Fibroblast of mammary gland (primary cell): ENCODE measurements at regions not wholly inside any gene's neighbourhood (a gene's known extent, or its start where the extent isn't known, plus 50 kb on each side); places are given as distances from the start of the nearest gene placed in this dataset.
"Not testable (repeated sequence)": the region's sequence is repeated elsewhere in the genome, so short reads cannot be mapped to it uniquely, and the experiment has no call there.

Experiments
- DNase-seq: peaks from one replicate; pipeline ENCODE4 v3.0.0-alpha.2; 2010; ENCODE audit warnings: low read depth
- H3K4me3 ChIP-seq: 2 replicates; pipeline ENCODE4 v1.5.1; 2011; ENCODE audit warnings: low read depth, mild to moderate bottlenecking, low read length, moderate library complexity; ENCODE audit not compliant: control insufficient read depth
- TF ChIP-seq, protein P1 (sequence below): conservative IDR thresholded peaks from 2 replicates; pipeline ENCODE4 v1.5.1; 2011; ENCODE audit warnings: low read depth, low read length, inconsistent platforms; ENCODE audit not compliant: control insufficient read depth, insufficient read depth

- TF ChIP-seq, protein P1, sequence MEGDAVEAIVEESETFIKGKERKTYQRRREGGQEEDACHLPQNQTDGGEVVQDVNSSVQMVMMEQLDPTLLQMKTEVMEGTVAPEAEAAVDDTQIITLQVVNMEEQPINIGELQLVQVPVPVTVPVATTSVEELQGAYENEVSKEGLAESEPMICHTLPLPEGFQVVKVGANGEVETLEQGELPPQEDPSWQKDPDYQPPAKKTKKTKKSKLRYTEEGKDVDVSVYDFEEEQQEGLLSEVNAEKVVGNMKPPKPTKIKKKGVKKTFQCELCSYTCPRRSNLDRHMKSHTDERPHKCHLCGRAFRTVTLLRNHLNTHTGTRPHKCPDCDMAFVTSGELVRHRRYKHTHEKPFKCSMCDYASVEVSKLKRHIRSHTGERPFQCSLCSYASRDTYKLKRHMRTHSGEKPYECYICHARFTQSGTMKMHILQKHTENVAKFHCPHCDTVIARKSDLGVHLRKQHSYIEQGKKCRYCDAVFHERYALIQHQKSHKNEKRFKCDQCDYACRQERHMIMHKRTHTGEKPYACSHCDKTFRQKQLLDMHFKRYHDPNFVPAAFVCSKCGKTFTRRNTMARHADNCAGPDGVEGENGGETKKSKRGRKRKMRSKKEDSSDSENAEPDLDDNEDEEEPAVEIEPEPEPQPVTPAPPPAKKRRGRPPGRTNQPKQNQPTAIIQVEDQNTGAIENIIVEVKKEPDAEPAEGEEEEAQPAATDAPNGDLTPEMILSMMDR, result no peak
- H3K4me3 ChIP-seq, result no peak overlapping the region
- DNase-seq, result peak; percentile 6
Measured at GRCh38 chrX:74187211-74187610, 116.8 kb upstream of the ZCCHC13 start.

DNA sequence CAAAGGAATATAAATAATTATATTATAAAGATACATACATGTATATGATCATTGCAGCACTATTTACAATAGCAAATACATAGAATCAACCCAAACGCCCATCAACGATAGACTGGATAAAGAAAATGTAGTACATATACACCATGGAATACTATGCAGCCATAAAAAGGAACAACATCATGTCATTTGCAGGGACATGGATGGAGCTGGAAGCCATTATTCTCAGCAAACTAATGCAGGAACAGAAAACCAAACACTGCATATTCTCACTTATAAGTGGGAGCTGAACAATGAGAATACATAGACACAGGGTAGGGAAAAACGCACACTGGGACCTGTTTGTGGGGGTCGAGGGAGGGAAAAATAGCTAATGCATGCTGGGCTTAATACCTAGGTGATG, 120.9 kb upstream of the ZCCHC13 start:
- not testable (repeated sequence) for DNase-seq, H3K4me3 ChIP-seq

DNA sequence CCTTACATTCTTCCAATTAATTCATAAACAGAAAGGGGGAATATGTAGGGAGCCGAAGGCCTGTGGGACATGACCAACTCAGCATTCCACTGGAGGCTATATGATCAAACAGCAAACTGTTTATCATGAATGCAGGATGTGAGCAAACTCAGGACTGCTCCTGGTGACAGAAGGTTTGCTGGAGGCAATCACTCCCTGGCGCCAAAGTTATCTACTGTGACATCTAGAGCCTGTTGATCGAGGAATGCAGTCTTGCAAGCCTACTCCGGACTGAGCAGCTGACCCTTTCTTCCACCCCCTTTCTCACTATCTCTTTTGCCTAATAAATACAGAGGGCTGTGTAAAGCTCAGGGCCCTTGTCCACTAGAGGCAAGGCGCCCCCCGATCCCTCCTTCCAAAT, 122.0 kb upstream of the ZCCHC13 start:
- DNase-seq, H3K4me3 ChIP-seq: not testable (repeated sequence)

DNA sequence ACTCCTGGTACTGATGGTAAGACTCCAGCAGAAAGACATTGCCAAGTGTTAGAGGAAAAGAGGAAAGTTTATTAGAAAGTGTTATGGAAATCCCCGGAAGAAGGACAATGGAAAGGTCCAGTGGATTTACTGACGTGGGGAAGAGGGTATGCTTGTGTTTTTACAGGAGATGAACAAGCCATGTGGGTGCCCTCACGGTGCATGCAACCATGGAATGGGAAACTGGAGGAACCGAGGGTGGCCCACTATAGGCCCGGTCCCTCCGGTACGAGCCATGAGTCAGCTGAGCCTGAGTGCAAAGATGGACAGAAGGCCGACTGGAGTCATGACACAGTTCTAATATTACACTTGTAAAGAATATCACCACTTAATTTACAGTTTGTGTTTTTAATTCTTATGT, 123.3 kb upstream of the ZCCHC13 start:
- H3K4me3 ChIP-seq, result no peak overlapping the region
- TF ChIP-seq, protein P1, result no peak
- no peak for DNase-seq

GRCh38 chrX:74179990-74180389, 124.0 kb upstream of the ZCCHC13 start:
- no peak for DNase-seq
- TF ChIP-seq, protein P1, result no peak

DNA sequence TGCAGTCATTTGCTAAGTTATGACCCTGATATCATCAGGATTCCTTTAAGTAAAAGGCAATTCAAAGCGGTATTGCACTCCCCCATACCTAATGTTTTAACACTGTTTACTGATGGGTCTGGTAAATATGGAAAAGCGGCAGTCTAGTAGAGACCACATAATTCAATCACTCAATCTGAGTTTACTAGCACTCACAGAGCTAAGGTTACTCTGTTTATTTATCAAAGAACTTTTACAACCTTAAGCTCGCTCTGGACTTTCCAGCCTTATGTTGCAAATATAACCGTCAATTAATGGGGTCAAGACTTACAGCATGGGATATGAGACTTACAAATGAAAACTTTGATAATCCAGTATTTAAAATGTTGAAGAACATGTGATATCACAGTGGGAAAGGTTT, 124.5 kb upstream of the ZCCHC13 start:
- TF ChIP-seq, protein P1, result no peak
- H3K4me3 ChIP-seq, result no peak overlapping the region
- no peak for DNase-seq

More at GRCh38 chrX:74179990-74180389, 124.0 kb upstream of the ZCCHC13 start:
- H3K4me3 ChIP-seq, result no peak overlapping the region

DNA sequence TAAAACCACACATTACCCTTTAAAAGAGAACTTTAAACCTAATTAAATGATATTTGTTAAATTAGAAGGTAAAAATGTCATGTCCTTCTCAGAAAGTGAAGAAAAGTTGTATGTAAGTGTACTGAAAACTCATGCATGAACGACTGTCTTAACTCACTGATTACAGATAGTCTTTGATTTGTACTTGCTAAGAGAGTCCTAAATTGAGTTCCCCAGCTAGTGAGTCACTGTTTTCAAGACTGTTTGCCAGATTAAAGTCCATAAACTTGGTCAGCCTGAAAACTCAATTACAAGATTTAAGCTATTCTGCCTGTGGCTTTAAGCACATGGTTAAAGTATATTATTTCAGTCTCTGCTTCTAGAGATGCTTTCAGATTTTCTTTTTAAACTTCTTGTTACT, 124.9 kb upstream of the ZCCHC13 start:
- peak; percentile 52 for DNase-seq
- TF ChIP-seq, protein P1, result no peak

DNA sequence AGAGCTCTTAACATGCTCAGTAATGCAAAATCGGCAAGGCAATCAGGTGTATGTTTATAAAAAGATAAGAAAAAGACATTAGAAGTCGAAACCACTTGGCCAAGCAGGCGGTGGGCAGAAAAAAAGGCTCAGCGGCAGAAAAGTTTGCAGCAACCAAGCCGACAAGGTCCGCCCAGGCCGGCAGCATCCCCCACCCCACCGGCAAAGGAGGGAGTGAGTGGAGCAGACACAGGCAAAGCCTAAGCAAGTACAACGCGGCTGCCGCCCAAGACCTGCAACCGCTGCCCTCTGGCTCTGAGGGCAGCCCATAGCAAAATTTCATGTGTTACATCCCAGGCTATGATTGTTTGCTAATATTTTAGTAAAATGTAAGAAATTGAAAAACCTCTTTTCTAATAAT, 125.4 kb upstream of the ZCCHC13 start:
- DNase-seq, result no peak
- H3K4me3 ChIP-seq, result no peak overlapping the region
- TF ChIP-seq, protein P1, result no peak

More for the DNA sequence above, 124.9 kb upstream of the ZCCHC13 start:
- no peak overlapping the region for H3K4me3 ChIP-seq
